ENCODE measurements at regions not wholly inside any gene's neighbourhood (a gene's known extent, or its start where the extent isn't known, plus 50 kb on each side); places are given as distances from the start of the nearest gene placed in this dataset.

DNA sequence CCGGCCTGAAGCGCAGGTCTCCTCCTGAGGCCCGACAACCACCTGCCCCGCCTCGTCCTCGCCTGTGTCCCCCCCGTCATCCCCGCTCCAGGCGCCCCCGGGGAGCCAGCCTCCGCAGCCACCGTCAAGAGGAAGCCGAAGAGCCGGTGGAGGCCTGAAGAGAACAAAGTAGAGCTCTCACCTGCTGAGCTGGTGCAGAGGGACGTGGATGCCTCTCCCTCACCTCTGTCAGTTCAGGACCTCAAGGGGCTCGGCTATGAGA lies 169.9 kb downstream of the HINT1 start (continued):
- TF ChIP-seq MZF1 (tag by site-specific recombination; IDR thresholded peaks at IDR 0.05; ENCODE audit: borderline replicate concordance) (no peak), ZEB2 (tag by site-specific recombination; IDR thresholded peaks at IDR 0.05) (no peak), ZNF837 (tag by site-specific recombination; IDR thresholded peaks at IDR 0.05) (no peak), ZSCAN23 (tag by site-specific recombination; IDR thresholded peaks at IDR 0.05) (no peak), ZNF18 (tag by site-specific recombination; IDR thresholded peaks at IDR 0.05) (no peak)
- TF ChIP-seq, protein P1, sequence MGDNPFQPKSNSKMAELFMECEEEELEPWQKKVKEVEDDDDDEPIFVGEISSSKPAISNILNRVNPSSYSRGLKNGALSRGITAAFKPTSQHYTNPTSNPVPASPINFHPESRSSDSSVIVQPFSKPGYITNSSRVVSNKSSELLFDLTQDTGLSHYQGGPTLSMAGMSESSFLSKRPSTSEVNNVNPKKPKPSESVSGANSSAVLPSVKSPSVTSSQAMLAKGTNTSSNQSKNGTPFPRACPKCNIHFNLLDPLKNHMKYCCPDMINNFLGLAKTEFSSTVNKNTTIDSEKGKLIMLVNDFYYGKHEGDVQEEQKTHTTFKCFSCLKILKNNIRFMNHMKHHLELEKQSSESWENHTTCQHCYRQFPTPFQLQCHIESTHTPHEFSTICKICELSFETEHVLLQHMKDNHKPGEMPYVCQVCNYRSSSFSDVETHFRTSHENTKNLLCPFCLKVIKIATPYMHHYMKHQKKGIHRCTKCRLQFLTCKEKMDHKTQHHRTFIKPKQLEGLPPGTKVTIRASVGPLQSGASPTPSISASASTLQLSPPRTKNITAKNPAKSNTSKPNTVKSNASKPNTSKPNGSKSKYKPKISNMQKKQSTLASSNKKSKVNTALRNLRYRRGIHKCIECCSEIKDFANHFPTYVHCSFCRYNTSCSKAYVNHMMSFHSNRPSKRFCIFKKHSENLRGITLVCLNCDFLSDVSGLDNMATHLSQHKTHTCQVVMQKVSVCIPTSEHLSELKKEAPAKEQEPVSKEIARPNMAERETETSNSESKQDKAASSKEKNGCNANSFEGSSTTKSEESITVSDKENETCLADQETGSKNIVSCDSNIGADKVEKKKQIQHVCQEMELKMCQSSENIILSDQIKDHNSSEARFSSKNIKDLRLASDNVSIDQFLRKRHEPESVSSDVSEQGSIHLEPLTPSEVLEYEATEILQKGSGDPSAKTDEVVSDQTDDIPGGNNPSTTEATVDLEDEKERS (tag by site-specific recombination; IDR thresholded peaks at IDR 0.05), result no peak

DNA sequence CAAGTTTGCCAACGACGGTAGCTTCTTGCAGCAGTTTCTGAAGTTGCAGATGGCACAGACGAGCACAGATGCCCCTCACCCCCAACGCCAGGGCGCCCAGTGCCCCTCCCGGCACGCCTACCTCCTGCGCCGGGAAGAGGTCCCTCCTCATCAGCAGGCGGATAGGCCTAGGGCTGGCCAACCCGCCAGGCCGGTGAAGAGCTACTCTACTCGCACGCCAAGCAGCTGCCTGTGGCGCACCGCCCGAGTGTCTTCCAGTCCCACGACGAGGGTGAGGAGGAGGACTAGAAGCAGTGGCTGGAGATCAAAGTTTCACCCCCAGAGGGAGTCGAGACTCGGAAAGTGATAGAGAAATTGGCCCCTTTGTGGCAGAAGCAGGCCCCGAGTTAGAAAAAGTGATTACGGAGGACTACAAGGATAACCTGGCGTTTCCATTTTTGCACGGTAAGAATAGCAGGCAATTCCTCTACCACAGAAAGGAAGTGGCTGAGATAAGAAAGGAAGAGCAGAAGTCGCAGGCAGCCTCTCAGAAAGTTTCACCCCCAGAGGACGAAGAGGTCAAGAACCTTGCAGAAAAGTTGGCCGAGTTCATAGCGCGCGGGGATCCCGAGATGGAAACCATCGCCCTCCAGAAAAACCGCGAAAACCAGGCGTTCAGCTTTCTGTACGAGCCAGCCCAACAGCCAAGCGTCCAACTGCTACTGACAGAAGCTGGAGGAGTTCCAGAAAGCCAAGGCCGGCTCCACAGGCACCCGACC lies 170.4 kb downstream of the HINT1 start:
- no peaks in the 10 kb centered on the region for H3K36me3 ChIP-seq (ENCODE audit: control insufficient read depth in 2 of 2, insufficient read depth in 1 of 2, low read length in 2 of 2)
- H3K4me3 ChIP-seq (ENCODE audit: low read depth, low read length), result no peak overlapping the region
- H3K9me3 ChIP-seq (ENCODE audit: control insufficient read depth, insufficient read depth, low read depth, low read length), result no peaks in the 10 kb centered on the region
- ChIA-PET POLR2A (no interaction called here), CTCF (interaction anchor here (0.7 kb wide), 1 partner anchor 683 kb away, joined by 3 read pairs; no protein-coding TSS in a partner anchor)
- H3K27ac ChIP-seq (ENCODE audit: extremely low read depth, low read depth, low read length), result no peak overlapping the region
- TF ChIP-seq ZNF514 (tag by site-specific recombination; IDR thresholded peaks at IDR 0.05), result no peak
- TF ChIP-seq, protein P2, sequence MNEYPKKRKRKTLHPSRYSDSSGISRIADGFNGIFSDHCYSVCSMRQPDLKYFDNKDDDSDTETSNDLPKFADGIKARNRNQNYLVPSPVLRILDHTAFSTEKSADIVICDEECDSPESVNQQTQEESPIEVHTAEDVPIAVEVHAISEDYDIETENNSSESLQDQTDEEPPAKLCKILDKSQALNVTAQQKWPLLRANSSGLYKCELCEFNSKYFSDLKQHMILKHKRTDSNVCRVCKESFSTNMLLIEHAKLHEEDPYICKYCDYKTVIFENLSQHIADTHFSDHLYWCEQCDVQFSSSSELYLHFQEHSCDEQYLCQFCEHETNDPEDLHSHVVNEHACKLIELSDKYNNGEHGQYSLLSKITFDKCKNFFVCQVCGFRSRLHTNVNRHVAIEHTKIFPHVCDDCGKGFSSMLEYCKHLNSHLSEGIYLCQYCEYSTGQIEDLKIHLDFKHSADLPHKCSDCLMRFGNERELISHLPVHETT (tag by site-specific recombination; IDR thresholded peaks at IDR 0.05), result no peak
- TF ChIP-seq ZNF223 (tag by site-specific recombination; IDR thresholded peaks at IDR 0.05), result no peak
- TF ChIP-seq ZNF433 (tag by site-specific recombination; IDR thresholded peaks at IDR 0.05; ENCODE audit: low read depth), result no peak
- no peaks in the 10 kb centered on the region for H3K4me1 ChIP-seq (ENCODE audit: control insufficient read depth, insufficient read depth, low read length)

- no peaks in the 10 kb centered on the region for H3K4me1 ChIP-seq (ENCODE audit: control insufficient read depth, insufficient read depth, low read length)
- no peak overlapping the region for H3K4me3 ChIP-seq (ENCODE audit: low read depth, low read length)
- no peaks in the 10 kb centered on the region for H3K9me3 ChIP-seq (ENCODE audit: control insufficient read depth, insufficient read depth, low read depth, low read length)
- ChIA-PET CTCF (interaction anchor here (0.6 kb wide), 1 partner anchor 763 kb away, joined by 4 read pairs; no protein-coding TSS in a partner anchor), POLR2A (no interaction called here)
- TF ChIP-seq ZNF24 (tag by site-specific recombination; IDR thresholded peaks at IDR 0.05), result no peak
- no peak for TF ChIP-seq ZNF266 (tag by site-specific recombination; IDR thresholded peaks at IDR 0.05; ENCODE audit: low read depth)
- TF ChIP-seq ZBTB49 (tag by site-specific recombination; IDR thresholded peaks at IDR 0.05; ENCODE audit: low read depth), result no peak
- TF ChIP-seq ZNF626 (tag by site-specific recombination; IDR thresholded peaks at IDR 0.05), result no peak
- no peak for TF ChIP-seq ZNF658 (tag by site-specific recombination; IDR thresholded peaks at IDR 0.05)
- TF ChIP-seq ZNF223 (tag by site-specific recombination; IDR thresholded peaks at IDR 0.05), result no peak
- TF ChIP-seq ZNF664 (tag by site-specific recombination; IDR thresholded peaks at IDR 0.05), result no peak
- no peak for TF ChIP-seq ZNF138 (tag by site-specific recombination; IDR thresholded peaks at IDR 0.05; ENCODE audit: borderline replicate concordance)
- no peak for TF ChIP-seq ZXDB (tag by site-specific recombination; IDR thresholded peaks at IDR 0.05)
- no peak for TF ChIP-seq ZNF280C (tag by site-specific recombination; IDR thresholded peaks at IDR 0.05)
- TF ChIP-seq KLF17 (tag by site-specific recombination; IDR thresholded peaks at IDR 0.05), result no peak
- TF ChIP-seq KLF8 (tag by site-specific recombination; IDR thresholded peaks at IDR 0.05), result no peak
- H3K36me3 ChIP-seq (ENCODE audit: control insufficient read depth in 2 of 2, insufficient read depth in 1 of 2, low read length in 2 of 2), result no peaks in the 10 kb centered on the region
- H3K27ac ChIP-seq (ENCODE audit: extremely low read depth, low read depth, low read length), result no peak overlapping the region
Measured at GRCh38 chr5:130992621-130993020, 172.4 kb downstream of the HINT1 start.
